ENCODE measurements at regions not wholly inside any gene's neighbourhood (a gene's known extent, or its start where the extent isn't known, plus 50 kb on each side); places are given as distances from the start of the nearest gene placed in this dataset.

- FAIRE-seq (no peak), DNase-seq (ENCODE audit: insufficient read length, low spot score) (no peak)
- TF ChIP-seq PAX5 (IDR thresholded peaks at IDR 0.05; ENCODE audit: insufficient read depth, low read length, severe bottlenecking) (no peak), TAF1 (IDR thresholded peaks at IDR 0.05; ENCODE audit: low read depth, low read length) (no peak), SPI1 (IDR thresholded peaks at IDR 0.05; ENCODE audit: low read depth, low read length) (no peak), POLR2AphosphoS5 (IDR thresholded peaks at IDR 0.05; ENCODE audit: low read depth, low read length) (no peak), POU2F2 (IDR thresholded peaks at IDR 0.05; ENCODE audit: low read depth, low read length) (no peak), POLR2A (IDR thresholded peaks at IDR 0.05; ENCODE audit: low read depth, low read length) (no peak)
Observed at GRCh38 chr1:62946511-62946910, 162.6 kb downstream of the ATG4C start.

- no peak for TF ChIP-seq POU2F2 (IDR thresholded peaks at IDR 0.05; ENCODE audit: low read depth, low read length)
- TF ChIP-seq POLR2AphosphoS5 (IDR thresholded peaks at IDR 0.05; ENCODE audit: low read depth, low read length): no peak
- TF ChIP-seq PAX5 (IDR thresholded peaks at IDR 0.05; ENCODE audit: insufficient read depth, low read length, severe bottlenecking): no peak
- no peak for TF ChIP-seq SPI1 (IDR thresholded peaks at IDR 0.05; ENCODE audit: low read depth, low read length)
- TF ChIP-seq TAF1 (IDR thresholded peaks at IDR 0.05; ENCODE audit: low read depth, low read length): no peak
- no peak for TF ChIP-seq POLR2A (IDR thresholded peaks at IDR 0.05; ENCODE audit: low read depth, low read length)
- FAIRE-seq: no peak
- DNase-seq (ENCODE audit: insufficient read length, low spot score): no peak
Observed at GRCh38 chr1:62951428-62951827, 167.5 kb downstream of the ATG4C start.

GRCh38 chr1:62952596-62952995 lies 168.7 kb downstream of the ATG4C start:
- DNase-seq (ENCODE audit: insufficient read length, low spot score) (no peak), FAIRE-seq (no peak)
- no peak for TF ChIP-seq POLR2AphosphoS5 (IDR thresholded peaks at IDR 0.05; ENCODE audit: low read depth, low read length)
- TF ChIP-seq POU2F2 (IDR thresholded peaks at IDR 0.05; ENCODE audit: low read depth, low read length): no peak
- no peak for TF ChIP-seq PAX5 (IDR thresholded peaks at IDR 0.05; ENCODE audit: insufficient read depth, low read length, severe bottlenecking)
- TF ChIP-seq SPI1 (IDR thresholded peaks at IDR 0.05; ENCODE audit: low read depth, low read length): no peak
- TF ChIP-seq POLR2A (IDR thresholded peaks at IDR 0.05; ENCODE audit: low read depth, low read length): no peak

- no peak for FAIRE-seq
- no peak for DNase-seq (ENCODE audit: insufficient read length, low spot score)
- TF ChIP-seq PAX5 (IDR thresholded peaks at IDR 0.05; ENCODE audit: insufficient read depth, low read length, severe bottlenecking) (no peak), POU2F2 (IDR thresholded peaks at IDR 0.05; ENCODE audit: low read depth, low read length) (no peak), SPI1 (IDR thresholded peaks at IDR 0.05; ENCODE audit: low read depth, low read length) (no peak), POLR2AphosphoS5 (IDR thresholded peaks at IDR 0.05; ENCODE audit: low read depth, low read length) (no peak), TAF1 (IDR thresholded peaks at IDR 0.05; ENCODE audit: low read depth, low read length) (no peak), POLR2A (IDR thresholded peaks at IDR 0.05; ENCODE audit: low read depth, low read length) (no peak)
Observed at GRCh38 chr1:62953633-62954032, 169.7 kb downstream of the ATG4C start.

- DNase-seq (ENCODE audit: insufficient read length, low spot score): no peak
- TF ChIP-seq SPI1 (IDR thresholded peaks at IDR 0.05; ENCODE audit: low read depth, low read length) (no peak), POU2F2 (IDR thresholded peaks at IDR 0.05; ENCODE audit: low read depth, low read length) (no peak), POLR2AphosphoS5 (IDR thresholded peaks at IDR 0.05; ENCODE audit: low read depth, low read length) (no peak), TAF1 (IDR thresholded peaks at IDR 0.05; ENCODE audit: low read depth, low read length) (no peak)
- no peak for FAIRE-seq
Observed at GRCh38 chr1:62954758-62955157, 170.8 kb downstream of the ATG4C start.

GRCh38 chr1:62955666-62956065 lies 171.7 kb downstream of the ATG4C start:
- TF ChIP-seq TAF1 (IDR thresholded peaks at IDR 0.05; ENCODE audit: low read depth, low read length): no peak
- TF ChIP-seq POU2F2 (IDR thresholded peaks at IDR 0.05; ENCODE audit: low read depth, low read length): no peak
- no peak for FAIRE-seq
- no peak for DNase-seq (ENCODE audit: insufficient read length, low spot score)

GRCh38 chr1:62962014-62962812 lies 178.3 kb downstream of the ATG4C start:
- no peak for TF ChIP-seq TAF1 (IDR thresholded peaks at IDR 0.05; ENCODE audit: low read depth, low read length)
- no peak for TF ChIP-seq SPI1 (IDR thresholded peaks at IDR 0.05; ENCODE audit: low read depth, low read length)
- TF ChIP-seq POLR2A (IDR thresholded peaks at IDR 0.05; ENCODE audit: low read depth, low read length): no peak
- TF ChIP-seq POU2F2 (IDR thresholded peaks at IDR 0.05; ENCODE audit: low read depth, low read length): no peak
- TF ChIP-seq POLR2AphosphoS5 (IDR thresholded peaks at IDR 0.05; ENCODE audit: low read depth, low read length): no peak
- TF ChIP-seq PAX5 (IDR thresholded peaks at IDR 0.05; ENCODE audit: insufficient read depth, low read length, severe bottlenecking): no peak
- FAIRE-seq (no peak), DNase-seq (ENCODE audit: insufficient read length, low spot score) (no peak)

GRCh38 chr1:62962901-62963776 lies 179.2 kb downstream of the ATG4C start:
- TF ChIP-seq SPI1 (IDR thresholded peaks at IDR 0.05; ENCODE audit: low read depth, low read length) (peak; percentile 48; the same call in 1 of the 2 replicates), TAF1 (IDR thresholded peaks at IDR 0.05; ENCODE audit: low read depth, low read length) (no peak), PAX5 (IDR thresholded peaks at IDR 0.05; ENCODE audit: insufficient read depth, low read length, severe bottlenecking) (no peak), POLR2AphosphoS5 (IDR thresholded peaks at IDR 0.05; ENCODE audit: low read depth, low read length) (no peak), POLR2A (IDR thresholded peaks at IDR 0.05; ENCODE audit: low read depth, low read length) (no peak), POU2F2 (IDR thresholded peaks at IDR 0.05; ENCODE audit: low read depth, low read length) (no peak)
- FAIRE-seq: no peak
- DNase-seq (ENCODE audit: insufficient read length, low spot score): peak; percentile 51

GRCh38 chr1:62964141-62964540 lies 180.2 kb downstream of the ATG4C start:
- FAIRE-seq (no peak), DNase-seq (ENCODE audit: insufficient read length, low spot score) (no peak)
- TF ChIP-seq POU2F2 (IDR thresholded peaks at IDR 0.05; ENCODE audit: low read depth, low read length) (peak; percentile 62; the same call in 1 of the 2 replicates), POLR2AphosphoS5 (IDR thresholded peaks at IDR 0.05; ENCODE audit: low read depth, low read length) (no peak), SPI1 (IDR thresholded peaks at IDR 0.05; ENCODE audit: low read depth, low read length) (peak; percentile 75)

Measured in GM12891 (cell line).